SK-N-SH (cell line): ENCODE measurements at regions not wholly inside any gene's neighbourhood (a gene's known extent, or its start where the extent isn't known, plus 50 kb on each side); places are given as distances from the start of the nearest gene placed in this dataset.

ENCODE experiments used
- EP300 ChIP-seq, 2 experiments: IDR thresholded peaks; 2 replicates each; pipeline versions ENCODE4 v1.4.0 to v1.6.1; 2012; ENCODE audit warnings: borderline replicate concordance in 1 of 2, low read depth in 1 of 2, low read length in 1 of 2
- JUND ChIP-seq: IDR thresholded peaks from 2 replicates; pipeline ENCODE4 v1.4.0; 2012
- NFIC ChIP-seq: IDR thresholded peaks from 2 replicates; pipeline ENCODE4 v1.4.0; 2012; ENCODE audit warnings: borderline replicate concordance
- NRF1 ChIP-seq: IDR thresholded peaks from 2 replicates; pipeline ENCODE4 v1.6.1; 2012; ENCODE audit warnings: low read depth, mild to moderate bottlenecking, low read length
- POLR2AphosphoS5 ChIP-seq: IDR thresholded peaks from 2 replicates; pipeline ENCODE4 v1.6.1; 2012; ENCODE audit warnings: low read depth, low read length
- RFX5 ChIP-seq: IDR thresholded peaks from 2 replicates; pipeline ENCODE4 v1.6.1; 2012; ENCODE audit warnings: mild to moderate bottlenecking, improper control_type of control experiment, low read length
- TF ChIP-seq, protein P1 (sequence below): fragments of 200-600 bp; sonication (generic); IDR thresholded peaks from 2 replicates; pipeline ENCODE4 v1.6.1; 2017; ENCODE audit warnings: antibody characterized with exemption, mild to moderate bottlenecking, moderate library complexity
- TF ChIP-seq, protein P2 (sequence below): IDR thresholded peaks from 2 replicates; pipeline ENCODE4 v1.4.0; 2012; ENCODE audit warnings: low read depth, borderline replicate concordance
- TF ChIP-seq, protein P3 (sequence below): IDR thresholded peaks from 2 replicates; pipeline ENCODE4 v1.4.0; 2012; ENCODE audit warnings: low read depth

DNA sequence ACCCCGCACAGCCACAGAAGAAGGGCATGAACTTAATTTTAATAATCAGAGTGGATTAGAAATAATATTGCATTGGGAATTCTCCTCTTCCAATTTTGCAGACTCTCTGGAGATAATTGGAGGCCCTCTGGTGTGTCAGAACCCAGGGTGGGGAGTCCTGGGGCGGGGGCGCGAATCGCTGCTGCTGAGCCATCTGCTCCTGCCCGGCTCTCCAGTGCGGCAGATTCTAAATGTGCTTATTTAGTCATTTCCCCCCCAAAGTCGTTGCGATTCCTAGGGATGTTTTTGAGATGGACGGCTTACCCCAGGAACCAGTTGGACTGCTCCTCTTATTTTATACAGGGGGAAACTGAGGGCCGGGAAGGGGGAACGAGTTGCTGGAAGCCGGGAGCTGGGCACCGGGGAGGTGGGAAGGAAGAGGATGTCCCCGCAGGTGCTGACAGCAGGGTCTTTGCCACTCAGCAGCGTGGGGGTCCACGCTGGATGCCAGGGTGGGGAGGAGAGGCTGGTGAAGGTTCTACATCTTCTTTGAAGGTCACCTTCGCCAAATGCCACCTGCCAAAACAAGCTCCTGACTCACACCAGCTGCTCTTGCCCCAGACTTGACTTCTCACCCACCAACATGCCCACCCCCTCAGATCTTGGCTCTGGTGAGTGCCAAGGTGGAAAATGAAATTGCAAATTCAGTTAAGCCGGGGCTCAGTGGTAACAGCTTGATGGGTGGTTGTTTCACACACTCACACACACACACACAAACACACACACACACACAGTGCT, 91.3 kb upstream of the PRR23E start:
- TF ChIP-seq NRF1 = no peak
- no peak for TF ChIP-seq JUND
- no peak for TF ChIP-seq EP300 (IDR thresholded peaks at IDR 0.05; ENCODE audit: borderline replicate concordance in 1 of 2, low read depth in 1 of 2, low read length in 1 of 2)
- no peak for TF ChIP-seq NFIC
- TF ChIP-seq, protein P1, sequence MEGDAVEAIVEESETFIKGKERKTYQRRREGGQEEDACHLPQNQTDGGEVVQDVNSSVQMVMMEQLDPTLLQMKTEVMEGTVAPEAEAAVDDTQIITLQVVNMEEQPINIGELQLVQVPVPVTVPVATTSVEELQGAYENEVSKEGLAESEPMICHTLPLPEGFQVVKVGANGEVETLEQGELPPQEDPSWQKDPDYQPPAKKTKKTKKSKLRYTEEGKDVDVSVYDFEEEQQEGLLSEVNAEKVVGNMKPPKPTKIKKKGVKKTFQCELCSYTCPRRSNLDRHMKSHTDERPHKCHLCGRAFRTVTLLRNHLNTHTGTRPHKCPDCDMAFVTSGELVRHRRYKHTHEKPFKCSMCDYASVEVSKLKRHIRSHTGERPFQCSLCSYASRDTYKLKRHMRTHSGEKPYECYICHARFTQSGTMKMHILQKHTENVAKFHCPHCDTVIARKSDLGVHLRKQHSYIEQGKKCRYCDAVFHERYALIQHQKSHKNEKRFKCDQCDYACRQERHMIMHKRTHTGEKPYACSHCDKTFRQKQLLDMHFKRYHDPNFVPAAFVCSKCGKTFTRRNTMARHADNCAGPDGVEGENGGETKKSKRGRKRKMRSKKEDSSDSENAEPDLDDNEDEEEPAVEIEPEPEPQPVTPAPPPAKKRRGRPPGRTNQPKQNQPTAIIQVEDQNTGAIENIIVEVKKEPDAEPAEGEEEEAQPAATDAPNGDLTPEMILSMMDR = no peak
- TF ChIP-seq, protein P2, sequence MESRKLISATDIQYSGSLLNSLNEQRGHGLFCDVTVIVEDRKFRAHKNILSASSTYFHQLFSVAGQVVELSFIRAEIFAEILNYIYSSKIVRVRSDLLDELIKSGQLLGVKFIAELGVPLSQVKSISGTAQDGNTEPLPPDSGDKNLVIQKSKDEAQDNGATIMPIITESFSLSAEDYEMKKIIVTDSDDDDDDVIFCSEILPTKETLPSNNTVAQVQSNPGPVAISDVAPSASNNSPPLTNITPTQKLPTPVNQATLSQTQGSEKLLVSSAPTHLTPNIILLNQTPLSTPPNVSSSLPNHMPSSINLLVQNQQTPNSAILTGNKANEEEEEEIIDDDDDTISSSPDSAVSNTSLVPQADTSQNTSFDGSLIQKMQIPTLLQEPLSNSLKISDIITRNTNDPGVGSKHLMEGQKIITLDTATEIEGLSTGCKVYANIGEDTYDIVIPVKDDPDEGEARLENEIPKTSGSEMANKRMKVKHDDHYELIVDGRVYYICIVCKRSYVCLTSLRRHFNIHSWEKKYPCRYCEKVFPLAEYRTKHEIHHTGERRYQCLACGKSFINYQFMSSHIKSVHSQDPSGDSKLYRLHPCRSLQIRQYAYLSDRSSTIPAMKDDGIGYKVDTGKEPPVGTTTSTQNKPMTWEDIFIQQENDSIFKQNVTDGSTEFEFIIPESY = no peak
- TF ChIP-seq, protein P3, sequence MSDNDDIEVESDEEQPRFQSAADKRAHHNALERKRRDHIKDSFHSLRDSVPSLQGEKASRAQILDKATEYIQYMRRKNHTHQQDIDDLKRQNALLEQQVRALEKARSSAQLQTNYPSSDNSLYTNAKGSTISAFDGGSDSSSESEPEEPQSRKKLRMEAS = no peak
- TF ChIP-seq POLR2AphosphoS5 = no peak
- TF ChIP-seq RFX5 = no peak
